Activated CD8-positive, alpha-beta memory T cell treated with anti-CD3 and anti-CD28 coated beads, Interleukin-2, amount 50 U/mL, for 4 hours (primary cell): ENCODE measurements at regions not wholly inside any gene's neighbourhood (a gene's known extent, or its start where the extent isn't known, plus 50 kb on each side); places are given as distances from the start of the nearest gene placed in this dataset.

Experiments used
- DNase-seq: peaks from one replicate; pipeline ENCODE4 v3.0.0-alpha.2; 2020

- no peak for DNase-seq
Measured at GRCh38 chr6:165743366-165743898, 80.4 kb upstream of the PDE10A start.

- DNase-seq, result no peak
Measured at GRCh38 chr6:165742047-165742446, 79.0 kb upstream of the PDE10A start.

GRCh38 chr6:165737396-165737795 is 74.4 kb upstream of the PDE10A start:
- DNase-seq, result no peak

DNA sequence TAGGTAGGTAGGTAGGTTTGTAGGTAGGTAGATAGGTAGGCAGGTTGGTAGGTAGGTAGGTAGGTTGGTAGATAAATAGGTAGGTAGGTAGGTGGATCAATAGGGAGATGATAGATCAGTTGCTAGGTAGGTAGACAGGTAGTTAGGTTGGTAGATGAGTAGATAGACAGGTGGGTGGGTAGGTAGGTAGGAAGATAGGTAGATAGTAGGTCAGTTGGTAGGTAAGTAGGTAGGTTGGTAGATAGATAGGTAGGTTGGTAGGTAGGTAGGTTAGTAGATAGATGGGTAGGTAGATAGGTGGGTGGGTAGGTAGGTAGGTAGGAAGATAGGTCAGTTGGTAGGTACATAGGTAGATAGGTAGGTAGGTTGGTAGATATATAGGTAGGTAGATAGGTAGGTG is 72.0 kb upstream of the PDE10A start:
- no peak for DNase-seq

DNA sequence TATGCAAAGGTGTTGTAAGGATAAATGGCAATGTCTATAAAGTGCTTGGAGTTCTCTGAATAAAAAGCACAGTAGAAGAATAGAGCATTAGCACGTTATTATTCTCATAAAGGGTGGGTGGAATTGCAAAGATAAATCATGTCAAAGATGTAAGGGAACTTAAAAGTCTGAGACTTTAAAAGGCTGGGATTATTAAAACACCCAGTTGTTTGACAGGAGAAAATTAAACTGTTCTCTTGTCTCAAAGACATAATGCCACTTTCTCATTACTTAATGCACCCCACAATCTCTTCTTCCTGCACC is 70.4 kb upstream of the PDE10A start:
- DNase-seq, result no peak

DNA sequence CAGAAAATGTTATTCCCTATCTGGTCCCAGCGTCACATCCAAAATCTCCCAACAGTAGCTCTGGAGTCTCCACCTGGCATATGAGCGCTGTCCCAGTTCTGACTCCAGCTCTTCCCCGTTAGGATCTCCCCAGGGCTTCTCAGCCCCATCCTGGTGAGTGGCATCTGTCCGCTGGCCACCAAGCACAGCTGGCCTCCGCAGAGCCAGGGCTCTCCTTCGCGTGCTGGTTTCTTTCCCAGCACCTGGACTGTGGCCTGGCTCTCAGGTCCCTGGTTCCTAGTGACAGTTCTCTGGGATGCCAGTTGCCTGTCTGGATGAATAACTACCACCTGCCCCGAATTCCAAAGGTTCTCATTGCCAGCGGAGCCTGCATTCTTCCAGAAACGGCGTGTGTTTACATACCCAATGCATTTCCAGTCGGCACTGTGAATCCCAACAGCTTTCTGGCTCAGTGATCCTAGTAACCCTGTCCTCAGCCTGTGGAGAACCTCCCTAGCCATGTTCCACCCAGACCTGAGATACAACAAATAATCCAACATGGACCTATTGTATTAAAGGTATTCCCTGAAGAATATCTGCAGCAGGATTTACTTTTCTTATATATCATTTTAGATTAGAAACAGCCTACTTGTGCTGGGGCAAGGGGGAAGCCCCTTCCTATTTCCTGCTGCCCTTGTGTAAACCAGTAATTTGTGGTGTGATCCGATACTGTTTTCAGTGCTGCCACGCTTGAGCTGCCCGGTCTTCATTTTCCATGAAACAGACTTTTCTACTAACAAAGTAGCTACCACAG is 69.9 kb upstream of the PDE10A start:
- no peak for DNase-seq

DNA sequence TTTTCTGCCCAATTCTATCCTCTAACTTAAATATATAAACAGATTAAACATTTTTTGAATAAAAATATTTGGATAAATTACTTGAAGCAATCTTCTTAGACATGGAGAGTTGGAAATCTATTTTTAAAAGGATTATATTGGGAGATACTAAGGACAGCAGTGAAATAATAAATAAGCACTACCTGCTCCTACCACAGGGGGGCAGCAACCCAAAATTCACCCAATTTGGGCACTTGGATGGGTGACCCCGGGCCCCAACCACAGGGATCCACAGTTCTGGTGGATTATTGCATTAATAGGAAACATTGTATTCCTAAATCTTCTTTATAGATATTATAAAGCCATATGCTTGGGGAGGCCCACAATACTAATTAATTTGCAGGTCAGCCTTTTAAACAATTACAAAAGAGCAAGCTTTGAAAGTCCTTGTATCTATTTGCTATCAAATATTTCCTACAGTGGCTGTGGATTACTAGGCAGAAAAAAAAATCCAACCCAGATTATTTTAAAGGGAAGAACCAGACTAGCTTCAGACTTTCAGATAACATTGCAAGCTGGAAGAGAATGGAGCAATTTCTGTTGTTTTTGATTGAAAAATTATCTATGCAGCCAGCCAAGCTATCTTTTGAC is 66.4 kb upstream of the PDE10A start:
- DNase-seq, result no peak

DNA sequence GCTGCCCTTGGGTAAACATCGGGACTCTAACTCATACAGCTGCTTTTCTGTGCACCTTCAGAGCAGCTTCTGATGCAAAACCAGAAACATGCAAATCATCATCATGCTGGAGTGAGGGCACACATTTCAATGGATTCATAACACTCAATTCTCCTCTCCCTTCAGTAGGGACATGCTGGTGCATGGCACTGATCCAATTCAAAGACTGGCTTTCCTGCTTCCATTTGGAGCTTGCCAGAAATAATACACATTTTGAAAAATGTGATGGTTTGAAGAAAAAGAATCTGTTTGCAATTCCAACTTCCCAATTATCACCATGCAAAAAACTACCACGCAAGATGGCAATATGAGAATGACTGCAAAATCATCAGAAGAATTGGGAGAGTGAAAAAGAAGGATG is 65.2 kb upstream of the PDE10A start:
- no peak for DNase-seq

- DNase-seq, result no peak
Measured at GRCh38 chr6:165726965-165727381, 63.9 kb upstream of the PDE10A start.

DNA sequence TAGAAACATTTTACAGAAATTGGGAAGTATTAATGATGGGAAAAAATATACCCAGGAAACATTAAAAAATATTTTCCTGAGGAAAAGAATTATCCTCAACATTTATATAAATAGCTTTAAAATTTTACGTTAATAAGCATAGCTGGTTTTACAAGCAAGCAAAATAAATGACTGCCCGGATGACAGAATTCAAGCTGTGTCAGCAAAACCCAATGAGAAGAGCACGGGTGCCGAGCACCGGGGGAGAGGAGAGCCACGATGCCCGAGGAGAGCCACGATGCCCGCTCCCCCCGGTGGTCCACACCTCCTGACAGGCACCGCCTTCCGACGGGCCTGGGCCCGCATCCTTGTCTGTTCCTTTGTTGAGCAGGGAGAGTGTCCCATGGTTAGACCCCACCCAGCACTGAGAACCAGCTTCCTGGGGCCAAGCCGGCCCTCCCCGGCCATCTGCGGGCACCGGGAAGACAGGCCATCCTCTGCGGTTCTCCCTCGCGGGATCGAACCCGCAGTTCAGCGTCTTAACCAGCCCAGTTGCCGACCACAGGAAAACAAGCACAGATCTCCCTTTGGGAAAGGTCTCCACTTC is 63.3 kb upstream of the PDE10A start:
- no peak for DNase-seq

DNA sequence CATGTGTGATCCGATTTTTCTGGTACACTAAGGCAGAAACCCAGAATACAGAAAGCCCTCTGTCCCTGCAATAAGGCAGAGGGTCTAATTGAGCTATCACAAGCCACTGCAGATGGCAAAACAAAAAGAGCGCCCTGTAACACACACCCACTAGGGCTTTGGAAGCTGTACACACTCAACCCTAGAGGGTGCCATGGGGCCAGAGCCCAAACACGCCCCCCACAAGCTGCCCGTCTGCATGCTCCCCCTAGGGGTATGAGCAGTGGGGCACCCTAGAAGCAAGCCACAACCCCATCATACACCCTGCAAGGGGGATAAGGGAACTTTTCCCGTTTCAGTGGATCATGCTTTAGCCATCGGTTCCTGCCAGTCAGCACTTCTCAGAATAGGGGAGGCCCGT is 62.2 kb upstream of the PDE10A start:
- DNase-seq, result no peak

GRCh38 chr6:165723326-165723725 is 60.3 kb upstream of the PDE10A start:
- DNase-seq, result no peak

DNA sequence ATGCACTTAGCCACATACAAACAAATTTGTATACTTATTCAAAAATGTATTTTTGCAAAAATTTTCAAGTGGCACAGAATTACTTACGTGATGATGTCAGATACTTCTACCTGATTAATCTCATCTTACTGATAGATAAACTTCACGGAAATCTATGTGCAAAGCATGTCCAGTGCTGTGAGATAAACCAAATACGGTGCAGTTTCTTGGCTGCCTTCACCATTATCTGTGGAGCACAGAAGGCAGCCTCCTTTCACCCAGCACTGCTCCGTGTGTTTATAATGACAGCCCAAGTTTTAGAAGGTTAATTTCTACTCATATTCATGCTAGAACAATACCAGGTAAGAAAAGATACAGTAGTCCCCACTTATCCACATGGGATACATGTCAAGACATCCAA is 59.0 kb upstream of the PDE10A start:
- DNase-seq, result no peak

DNA sequence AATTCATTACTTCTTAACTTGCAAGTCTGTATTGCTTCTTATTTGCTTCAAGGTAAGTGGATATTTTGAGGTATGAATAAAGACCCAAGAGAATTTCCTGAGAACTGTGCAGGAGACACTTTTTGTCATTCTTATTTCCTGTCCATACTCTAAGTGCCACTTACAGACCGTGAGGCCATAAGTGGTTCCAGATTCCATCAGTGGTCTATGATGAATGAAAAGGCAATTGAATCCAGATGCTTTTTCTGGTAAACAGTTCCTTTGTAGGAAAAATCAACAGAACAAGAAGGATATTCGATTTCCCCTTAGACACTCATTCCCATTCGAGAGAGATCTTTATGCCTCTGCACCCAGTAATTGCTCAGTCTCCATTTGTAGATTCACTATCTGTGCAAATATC is 58.3 kb upstream of the PDE10A start:
- DNase-seq, result no peak

DNA sequence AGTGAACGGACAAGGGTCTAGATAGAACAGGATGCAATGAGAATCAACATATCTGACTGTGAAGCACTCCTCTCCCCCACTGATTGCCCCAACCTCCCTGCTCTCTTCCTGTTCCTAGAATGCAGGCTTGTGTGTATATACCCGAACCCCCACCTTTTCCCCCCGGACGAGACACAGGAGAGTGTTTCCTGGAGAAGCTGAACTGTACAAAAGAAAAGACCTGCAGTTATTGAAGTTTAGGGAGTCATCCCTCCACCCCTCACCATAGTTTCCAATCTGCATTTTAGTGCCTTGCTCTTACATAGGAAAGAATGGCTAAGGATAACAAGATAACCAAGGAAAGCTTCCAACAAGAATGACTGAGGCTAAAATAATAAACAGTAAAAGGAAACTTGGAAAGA is 55.5 kb upstream of the PDE10A start:
- DNase-seq, result no peak

- no peak for DNase-seq
Measured at GRCh38 chr6:165717732-165718465, 54.9 kb upstream of the PDE10A start.

DNA sequence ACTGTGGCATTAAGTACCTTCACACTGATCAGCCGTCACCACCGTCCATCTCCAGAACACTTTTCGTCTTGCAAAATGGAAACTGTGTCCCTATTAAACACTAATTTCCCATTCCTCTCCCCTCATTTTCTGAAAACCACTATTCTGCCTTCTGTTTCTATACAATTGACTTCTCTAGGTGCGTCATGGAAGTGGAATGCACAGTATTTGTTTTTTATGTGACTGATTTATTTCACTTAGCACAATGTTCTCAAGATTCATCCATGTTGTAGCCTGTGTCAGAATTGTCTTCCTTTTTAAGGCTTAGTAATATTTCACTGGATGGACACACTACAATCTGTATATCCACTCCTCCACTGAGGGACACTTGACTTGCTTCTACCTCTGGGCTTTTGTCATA is 53.8 kb upstream of the PDE10A start:
- no peak for DNase-seq

DNA sequence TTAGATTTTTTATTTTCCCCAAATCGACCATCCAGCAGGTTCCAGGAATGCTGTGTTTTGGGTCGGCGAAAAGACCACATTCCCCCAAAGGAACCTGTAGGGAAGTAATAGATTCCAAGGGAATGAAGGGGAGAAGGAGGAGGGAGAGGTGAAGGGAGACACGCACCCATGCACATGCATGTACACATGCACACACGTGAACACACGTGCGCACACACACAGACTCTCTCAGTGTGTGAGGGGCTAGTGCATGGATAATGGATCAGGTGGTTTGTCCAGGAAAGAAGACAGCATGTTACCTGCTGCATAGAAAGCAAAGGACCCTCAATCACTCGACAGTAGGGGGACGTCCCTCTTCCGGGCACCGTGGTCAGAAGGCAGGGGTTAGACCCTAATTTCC is 52.4 kb upstream of the PDE10A start:
- no peak for DNase-seq

DNA sequence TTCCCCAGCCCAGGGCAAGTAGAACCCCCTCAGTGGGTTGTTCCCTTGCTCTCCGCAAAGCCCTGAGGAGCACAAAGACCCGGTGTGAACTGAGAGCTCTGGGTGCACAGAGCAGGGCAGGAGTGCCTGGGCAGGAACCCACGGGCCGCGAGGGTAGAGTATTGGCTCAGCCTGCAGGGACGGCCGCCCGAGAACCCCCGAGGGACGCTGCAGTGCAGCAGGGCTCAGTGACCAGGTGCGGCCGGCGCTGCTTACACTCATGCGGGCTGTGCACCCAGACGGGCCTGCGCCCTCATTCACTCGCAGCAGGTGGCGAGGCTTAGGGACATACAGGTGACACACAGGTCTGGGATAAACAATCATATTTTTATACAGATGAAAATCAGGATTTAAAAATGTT is 51.9 kb upstream of the PDE10A start:
- DNase-seq, result no peak

GRCh38 chr6:165713845-165714466 is 50.9 kb upstream of the PDE10A start:
- DNase-seq, result no peak
